ENCODE measurements at regions not wholly inside any gene's neighbourhood (a gene's known extent, or its start where the extent isn't known, plus 50 kb on each side); places are given as distances from the start of the nearest gene placed in this dataset.
"Not testable (repeated sequence)": the region's sequence is repeated elsewhere in the genome, so short reads cannot be mapped to it uniquely, and the experiment has no call there.

- ChIA-PET POLR2A (no interaction called here), CTCF (no interaction called here)
- TF ChIP-seq CTCF (IDR thresholded peaks at IDR 0.05; ENCODE audit: control extremely low read depth, extremely low read depth, low read depth, missing control alignments): no peak
- DNase-seq (ENCODE audit: extremely low spot score): no peak
Measured at GRCh38 chr1:230570724-230571360, 71.4 kb upstream of the COG2 start.

- ChIA-PET CTCF (no interaction called here), POLR2A (no interaction called here)
- no peak for DNase-seq (ENCODE audit: extremely low spot score)
- TF ChIP-seq CTCF (IDR thresholded peaks at IDR 0.05; ENCODE audit: control extremely low read depth, extremely low read depth, low read depth, missing control alignments): no peak
Measured at GRCh38 chr1:230569201-230569600, 73.1 kb upstream of the COG2 start.

- no peak for TF ChIP-seq CTCF (IDR thresholded peaks at IDR 0.05; ENCODE audit: control extremely low read depth, extremely low read depth, low read depth, missing control alignments)
- no peak for DNase-seq (ENCODE audit: extremely low spot score)
- ChIA-PET CTCF (no interaction called here), POLR2A (no interaction called here)
Measured at GRCh38 chr1:230568676-230569075, 73.6 kb upstream of the COG2 start.

GRCh38 chr1:230568008-230568407 lies 74.3 kb upstream of the COG2 start:
- DNase-seq (ENCODE audit: extremely low spot score): peak; percentile 11
- TF ChIP-seq CTCF (IDR thresholded peaks at IDR 0.05; ENCODE audit: control extremely low read depth, extremely low read depth, low read depth, missing control alignments): no peak
- ChIA-PET CTCF (no interaction called here), POLR2A (no interaction called here)

GRCh38 chr1:230567221-230567575 lies 75.1 kb upstream of the COG2 start:
- TF ChIP-seq CTCF (IDR thresholded peaks at IDR 0.05; ENCODE audit: control extremely low read depth, extremely low read depth, low read depth, missing control alignments): no peak
- ChIA-PET POLR2A (no interaction called here), CTCF (no interaction called here)
- no peak for DNase-seq (ENCODE audit: extremely low spot score)

GRCh38 chr1:230566532-230567220 lies 75.6 kb upstream of the COG2 start:
- CTCF ChIA-PET; POLR2A ChIA-PET; DNase-seq (ENCODE audit: extremely low spot score): not testable (repeated sequence)

GRCh38 chr1:230565141-230565540 lies 77.1 kb upstream of the COG2 start:
- CTCF ChIA-PET: no interaction called here
- no peak for DNase-seq (ENCODE audit: extremely low spot score)

More at GRCh38 chr1:230565141-230565540, 77.1 kb upstream of the COG2 start:
- TF ChIP-seq CTCF (IDR thresholded peaks at IDR 0.05; ENCODE audit: control extremely low read depth, extremely low read depth, low read depth, missing control alignments): no peak
- POLR2A ChIA-PET: no interaction called here
